ENCODE measurements at regions not wholly inside any gene's neighbourhood (a gene's known extent, or its start where the extent isn't known, plus 50 kb on each side); places are given as distances from the start of the nearest gene placed in this dataset.

DNA sequence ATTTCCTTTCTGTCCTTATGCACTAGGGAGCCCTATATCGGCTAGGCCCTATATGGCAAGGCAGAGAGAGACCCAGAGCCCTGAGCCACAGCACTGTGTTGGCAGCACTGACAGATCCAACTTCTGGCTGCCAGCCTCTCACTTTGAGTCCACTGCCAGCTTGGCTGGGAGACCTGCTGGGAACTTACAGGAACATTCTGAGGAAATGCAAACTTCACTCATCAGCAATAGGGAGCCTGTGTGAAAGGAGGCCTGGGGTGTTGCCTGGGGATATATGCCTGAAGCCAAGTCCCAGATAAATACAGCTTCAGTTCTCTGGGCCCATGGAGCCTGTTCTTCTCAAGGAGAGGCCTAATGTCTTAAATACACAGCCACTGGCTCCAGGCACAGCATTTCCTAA is 78.0 kb downstream of the ADRB2 start:
- no peak for TF ChIP-seq CTCF (conservative IDR thresholded peaks at IDR 0.05 in 1 of 2, IDR thresholded peaks at IDR 0.05 in 1 of 2; ENCODE audit: extremely low read depth in 1 of 2, insufficient read depth in 1 of 2, low read depth in 1 of 2, low read length in 2 of 2)
- no peak for TF ChIP-seq EZH2 (IDR thresholded peaks at IDR 0.05; ENCODE audit: borderline replicate concordance, low read length)

Measured in mammary epithelial cell (primary cell).